Endothelial cell of umbilical vein (primary cell): ENCODE measurements at regions not wholly inside any gene's neighbourhood (a gene's known extent, or its start where the extent isn't known, plus 50 kb on each side); places are given as distances from the start of the nearest gene placed in this dataset.

Experiments used
- BruUV-seq: library from RNA; stranded (reverse); fragments of 400-500 nt; replicated peaks from 2 replicates; lab custom pipeline; 2021; lab: Mats Ljungman, UMichigan
- CTCF ChIA-PET: fragments of 300-600, 350-600 bp; sonication (Branson Sonifier 250); formaldehyde crosslinking; loops from one replicate; lab custom pipeline; 2021; ENCODE audit warnings: antibody characterized with exemption, inconsistent platforms; lab: Charles Lee
- POLR2A ChIA-PET: fragments of 300-600, 350-600 bp; sonication (Branson Sonifier 250); formaldehyde crosslinking; loops from one replicate; lab custom pipeline; 2021; ENCODE audit warnings: antibody characterized with exemption, inconsistent platforms; lab: Charles Lee
- DNase-seq: peaks from one replicate; pipeline ENCODE4 v3.0.0-alpha.2; 2011; ENCODE audit warnings: low read depth, low spot score
- FAIRE-seq: peaks from 2 replicates; lab custom pipeline; 2011; peaks lifted over from hg19 to GRCh38; lab: Jason Lieb, UNC
- H2AFZ ChIP-seq: 2 replicates; pipeline ENCODE4 v1.6.0; 2012; ENCODE audit warnings: low read depth, low read length, control low read depth, inconsistent platforms
- H3K27ac ChIP-seq: 2 replicates; pipeline ENCODE4 v1.5.1; 2011; ENCODE audit warnings: low read depth, mild to moderate bottlenecking, control low read depth, low read length, moderate library complexity; ENCODE audit not compliant: insufficient read depth
- H3K27me3 ChIP-seq, 2 experiments: 2 replicates each; pipeline versions ENCODE4 v1.6.0 to v1.6.1; 2011; ENCODE audit warnings: low read length in 2 of 2, mixed read lengths in 1 of 2; ENCODE audit not compliant: control insufficient read depth in 2 of 2, insufficient read depth in 2 of 2
- H3K36me3 ChIP-seq, 2 experiments: 2 replicates in 1 of 2; 3 replicates in 1 of 2; pipeline ENCODE4 v1.5.1; 2011; ENCODE audit warnings: low read length in 2 of 2, mild to moderate bottlenecking in 1 of 2, moderate library complexity in 1 of 2; ENCODE audit not compliant: control insufficient read depth in 2 of 2, insufficient read depth in 2 of 2; ENCODE audit errors: extremely low read depth in 1 of 2
- H3K4me1 ChIP-seq: 3 replicates; pipeline ENCODE4 v1.5.1; 2011; ENCODE audit warnings: mild to moderate bottlenecking, low read length; ENCODE audit not compliant: control insufficient read depth, insufficient read depth; ENCODE audit errors: extremely low read depth
- H3K4me2 ChIP-seq: 2 replicates; pipeline ENCODE4 v1.6.1; 2011; ENCODE audit warnings: low read length, control low read depth, mixed read lengths; ENCODE audit not compliant: insufficient read depth
- H3K4me3 ChIP-seq, 3 experiments: fragments of 200-600 bp in 1 of 3; sonication (generic), shearing (Covaris generic) in 1 of 3; replicated peaks in 1 of 3; 2 replicates each; pipeline ENCODE4 v1.5.1; 2011 to 2016; ENCODE audit warnings: control low read depth in 3 of 3, low read length in 3 of 3, mild to moderate bottlenecking in 2 of 3, inconsistent platforms in 1 of 3, low read depth in 1 of 3, moderate library complexity in 1 of 3; ENCODE audit not compliant: insufficient read depth in 1 of 3
- H3K79me2 ChIP-seq: 2 replicates; pipeline ENCODE4 v1.6.0; 2012; ENCODE audit warnings: low read length, inconsistent platforms; ENCODE audit not compliant: control insufficient read depth, insufficient read depth
- H3K9ac ChIP-seq: replicated peaks from 2 replicates; pipeline ENCODE3; 2011; ENCODE audit warnings: low read length, control low read depth; ENCODE audit not compliant: insufficient read depth; ENCODE audit errors: extremely low read depth
- H3K9me1 ChIP-seq: replicated peaks from 3 replicates; pipeline ENCODE4 v1.6.0; 2011; ENCODE audit warnings: mild to moderate bottlenecking, low read length; ENCODE audit not compliant: control insufficient read depth, insufficient read depth; ENCODE audit errors: extremely low read depth
- H3K9me3 ChIP-seq: replicated peaks from 2 replicates; pipeline ENCODE4 v1.5.1; 2012; ENCODE audit warnings: low read length, inconsistent platforms; ENCODE audit not compliant: control insufficient read depth, insufficient read depth
- H4K20me1 ChIP-seq: replicated peaks from 2 replicates; pipeline ENCODE3; 2011; ENCODE audit warnings: mild to moderate bottlenecking, low read length; ENCODE audit not compliant: control insufficient read depth, insufficient read depth; ENCODE audit errors: extremely low read depth
- CTCF ChIP-seq, 2 donors: IDR thresholded peaks; 1 replicate in 1 of 2; 2 replicates in 1 of 2; pipeline ENCODE4 v1.5.1; 2011; ENCODE audit warnings: low read length in 2 of 2, mild to moderate bottlenecking in 2 of 2, moderate library complexity in 2 of 2, control low read depth in 1 of 2, inconsistent platforms in 1 of 2, low read depth in 1 of 2; ENCODE audit not compliant: insufficient read depth in 1 of 2; ENCODE audit errors: extremely low read depth in 1 of 2
- EZH2 ChIP-seq: IDR thresholded peaks from 2 replicates; pipeline ENCODE4 v1.6.1; 2012; ENCODE audit warnings: borderline replicate concordance, low read depth, mild to moderate bottlenecking, moderate library complexity, low read length, inconsistent platforms; ENCODE audit not compliant: severe bottlenecking
- FOS ChIP-seq: IDR thresholded peaks from 2 replicates; pipeline ENCODE4 v1.6.1; 2011; ENCODE audit warnings: mild to moderate bottlenecking, low read length, moderate library complexity, borderline replicate concordance; ENCODE audit not compliant: insufficient read depth
- GATA2 ChIP-seq: IDR thresholded peaks from 2 replicates; pipeline ENCODE4 v1.7.0; 2011; ENCODE audit warnings: low read depth, mild to moderate bottlenecking, moderate library complexity, mixed read lengths, low read length; ENCODE audit not compliant: insufficient read length, insufficient read depth
- JUN ChIP-seq: IDR thresholded peaks from 2 replicates; pipeline ENCODE4 v1.6.1; 2011; ENCODE audit warnings: borderline replicate concordance, low read depth; ENCODE audit not compliant: insufficient read length, insufficient read depth
- MAX ChIP-seq: IDR thresholded peaks from 2 replicates; pipeline ENCODE4 v1.6.1; 2011; ENCODE audit not compliant: insufficient read depth, insufficient read length
- MYC ChIP-seq: IDR thresholded peaks from one replicate; pipeline ENCODE4 v1.6.1; 2011; ENCODE audit warnings: mild to moderate bottlenecking, low read depth, low read length
- POLR2A ChIP-seq: IDR thresholded peaks from 2 replicates; pipeline ENCODE4 v1.6.1; 2012; ENCODE audit warnings: low read depth, mild to moderate bottlenecking, control low read depth, low read length
- POLR2AphosphoS5 ChIP-seq: IDR thresholded peaks from 2 replicates; pipeline ENCODE4 v1.6.1; 2012; ENCODE audit warnings: low read depth, mild to moderate bottlenecking, control low read depth, low read length, moderate library complexity; ENCODE audit not compliant: insufficient read depth
- dilution Hi-C: fragments of 300-500 bp; cut with MboI; formaldehyde crosslinking; loops from one replicate; pipeline ENCODE4 v1.15.0; 2019; ENCODE audit warnings: low sequenced_read_pairs; ENCODE audit not compliant: extremely low pct_ligation_motif_present
- intact Hi-C: fragments of 100-400 bp; cut with micrococcal nuclease; formaldehyde crosslinking; loops from one replicate; pipeline ENCODE4 v1.10.0; 2022

- Histone ChIP-seq H3K4me1 (no peaks in the 10 kb centered on the region), H3K27ac (no peak overlapping the region), H3K27me3 (no peaks in the 10 kb centered on the region), H3K79me2 (no peaks in the 10 kb centered on the region), H3K4me3 (no peak overlapping the region), H3K36me3 (no peaks in the 10 kb centered on the region), H4K20me1 (no peaks in the 10 kb centered on the region), H3K4me2 (no peak overlapping the region), H3K9ac (no peak overlapping the region), H3K9me3 (peaks cover 2% of the 10 kb centered on the region), H3K9me1 (no peaks in the 10 kb centered on the region), H2AFZ (no peak overlapping the region)
- FAIRE-seq: no peak
- dilution Hi-C loops: no loop called here
- ChIA-PET POLR2A (no interaction called here), CTCF (no interaction called here)
- intact Hi-C loops: no loop called here
- no peak for DNase-seq
- BruUV-seq: no TSS peak
- TF ChIP-seq CTCF (IDR thresholded peaks at IDR 0.05; ENCODE audit: extremely low read depth in 1 of 2, insufficient read depth in 1 of 2, low read depth in 1 of 2, low read length in 2 of 2) (no peak), MYC (no peak), POLR2AphosphoS5 (no peak), FOS (no peak), GATA2 (no peak), MAX (no peak), POLR2A (no peak), JUN (no peak), EZH2 (no peak)
These were observed 272.1 kb upstream of the FOXK1 start for GRCh38 chr7:4409946-4410345.
